HepG2 (cell line): ENCODE measurements at regions not wholly inside any gene's neighbourhood (a gene's known extent, or its start where the extent isn't known, plus 50 kb on each side); places are given as distances from the start of the nearest gene placed in this dataset.

Source experiments
- ATAC-seq: fragments of 200-7000 bp; cut with Tn5 transposase; 3 replicates; pipeline ENCODE4 v1.9.1; 2020; ENCODE audit warnings: mild to moderate bottlenecking, moderate library complexity
- BruUV-seq: library from RNA; stranded (reverse); fragments of 400-500 nt; replicated peaks from 2 replicates; lab custom pipeline; 2021; lab: Mats Ljungman, UMichigan
- CTCF ChIA-PET: fragments of 300-600 bp; formaldehyde crosslinking; extraction: SDS; loops from one replicate; lab custom pipeline; 2021; ENCODE audit warnings: low total read pairs, inconsistent platforms, low intra/inter-chr PET ratio; lab: Yijun Ruan, JAX
- POLR2A ChIA-PET: fragments of 350-600 bp; sonication (Branson Sonifier 250); formaldehyde crosslinking; loops from one replicate; lab custom pipeline; 2020; ENCODE audit warnings: antibody characterized with exemption, inconsistent platforms; lab: Yijun Ruan, JAX
- DNase-seq: peaks from one replicate; pipeline ENCODE4 v3.0.0-alpha.2; 2015; ENCODE audit warnings: low spot score
- FAIRE-seq: peaks from 3 replicates; lab custom pipeline; 2011; peaks lifted over from hg19 to GRCh38; lab: Jason Lieb, UNC
- H2AFZ ChIP-seq: one replicate; pipeline ENCODE4 v1.6.1; 2011; ENCODE audit warnings: low read length, inconsistent platforms
- H3K27ac ChIP-seq: fragments of 300-600 bp; 3 replicates; pipeline ENCODE4 v1.8.0; 2011; ENCODE audit warnings: mixed run types, mild to moderate bottlenecking, mixed read lengths, low read length, inconsistent platforms; ENCODE audit not compliant: insufficient read depth; ENCODE audit errors: extremely low read length
- H3K27me3 ChIP-seq, 2 experiments: fragments of 200-600 bp in 1 of 2; 2 replicates in 1 of 2; 3 replicates in 1 of 2; pipeline versions ENCODE4 v1.6.0 to v1.8.0; 2011; ENCODE audit warnings: low read length in 2 of 2, mild to moderate bottlenecking in 2 of 2, moderate library complexity in 2 of 2, inconsistent platforms in 1 of 2; ENCODE audit not compliant: insufficient read depth in 2 of 2, control insufficient read depth in 1 of 2
- H3K36me3 ChIP-seq, 2 experiments: fragments of 200-600 bp in 1 of 2; replicated peaks in 1 of 2; 2 replicates in 1 of 2; 3 replicates in 1 of 2; pipeline versions ENCODE4 v1.5.1 to v1.8.0; 2011; ENCODE audit warnings: low read length in 2 of 2, inconsistent platforms in 1 of 2; ENCODE audit not compliant: insufficient read depth in 2 of 2, control insufficient read depth in 1 of 2
- H3K4me1 ChIP-seq: 2 replicates; pipeline ENCODE4 v1.5.1; 2012; ENCODE audit warnings: low read length, inconsistent platforms; ENCODE audit not compliant: insufficient read depth
- H3K4me2 ChIP-seq: 2 replicates; pipeline ENCODE4 v1.6.0; 2011; ENCODE audit warnings: low read depth, low read length, inconsistent platforms
- H3K4me3 ChIP-seq, 3 experiments: fragments of 200-600 bp in 1 of 3; sonication (generic), shearing (Covaris generic) in 1 of 3; replicated peaks in 1 of 3; 2 replicates each; pipeline ENCODE4 v1.5.1; 2011 to 2016; ENCODE audit warnings: low read length in 3 of 3, inconsistent platforms in 2 of 3, low read depth in 2 of 3, mild to moderate bottlenecking in 2 of 3, control low read depth in 1 of 3, mixed read lengths in 1 of 3; ENCODE audit not compliant: insufficient read depth in 1 of 3
- H3K79me2 ChIP-seq: one replicate; pipeline ENCODE4 v1.6.1; 2011; ENCODE audit warnings: low read length, inconsistent platforms; ENCODE audit not compliant: insufficient read depth
- H3K9ac ChIP-seq: 2 replicates; pipeline ENCODE4 v1.6.0; 2011; ENCODE audit warnings: mild to moderate bottlenecking, low read depth, low read length, inconsistent platforms; ENCODE audit not compliant: insufficient read depth
- H3K9me3 ChIP-seq: 2 replicates; pipeline ENCODE4 v1.5.1; 2012; ENCODE audit warnings: mild to moderate bottlenecking, low read length
- H4K20me1 ChIP-seq: 2 replicates; pipeline ENCODE4 v1.6.0; 2011; ENCODE audit warnings: inconsistent platforms, mild to moderate bottlenecking, low read length, moderate library complexity; ENCODE audit not compliant: insufficient read depth
- CEBPB ChIP-seq: IDR thresholded peaks from 2 replicates; pipeline ENCODE4 v1.6.1; 2011; ENCODE audit warnings: low read depth, low read length, improper control_type of control experiment, borderline replicate concordance
- MYPOP ChIP-seq: sonication (generic); formaldehyde crosslinking; IDR thresholded peaks from 2 replicates; pipeline ENCODE4 v1.8.1; 2023; ENCODE audit warnings: mild to moderate bottlenecking, moderate library complexity, missing genetic modification reagents
- NFATC3 ChIP-seq: sonication (generic); formaldehyde crosslinking; IDR thresholded peaks from 2 replicates; pipeline ENCODE4 v1.5.1; 2020; ENCODE audit warnings: mild to moderate bottlenecking, missing genetic modification reagents
- NFIC ChIP-seq: IDR thresholded peaks from 2 replicates; pipeline ENCODE4 v1.6.1; 2012; ENCODE audit warnings: mild to moderate bottlenecking, low read length, inconsistent platforms
- REST ChIP-seq, 2 experiments: IDR thresholded peaks; 2 replicates each; pipeline ENCODE4 v1.6.1; 2011 to 2012; ENCODE audit warnings: low read length in 2 of 2, borderline replicate concordance in 1 of 2, low read depth in 1 of 2, mild to moderate bottlenecking in 1 of 2, moderate library complexity in 1 of 2
- YY1 ChIP-seq: IDR thresholded peaks from 2 replicates; pipeline ENCODE4 v1.6.1; 2011; ENCODE audit warnings: low read length, low read depth, moderate library complexity, mild to moderate bottlenecking; ENCODE audit not compliant: insufficient read depth, insufficient replicate concordance
- ZFY ChIP-seq: sonication (generic); formaldehyde crosslinking; IDR thresholded peaks from 2 replicates; pipeline ENCODE4 v1.4.0; 2020; ENCODE audit warnings: missing genetic modification reagents
- ZNF547 ChIP-seq: sonication (generic); formaldehyde crosslinking; IDR thresholded peaks from 2 replicates; pipeline ENCODE4 v1.5.1; 2020; ENCODE audit warnings: mild to moderate bottlenecking, missing genetic modification reagents
- ZSCAN20 ChIP-seq: sonication (generic); formaldehyde crosslinking; IDR thresholded peaks from 2 replicates; pipeline ENCODE4 v1.4.0; 2020; ENCODE audit warnings: missing genetic modification reagents, mild to moderate bottlenecking, borderline replicate concordance
- ZSCAN9 ChIP-seq: IDR thresholded peaks from 2 replicates; pipeline ENCODE4 v1.6.1; 2016; ENCODE audit warnings: borderline replicate concordance
- WGBS: methylation state at CpG from one replicate; pipeline ENCODE4 v1.1.6; 2017; ENCODE audit warnings: low lambda C conversion rate; 5-methylcytosine and 5-hydroxymethylcytosine counted together
- in situ Hi-C: cut with HindIII; loops from 2 replicates; pipeline ENCODE4 v1.10.0; 2017; ENCODE audit warnings: low pct_unique_long_range_greater_than_20kb; ENCODE audit not compliant: extremely low pct_ligation_motif_present
- intact Hi-C: fragments of 100-400 bp; cut with micrococcal nuclease; formaldehyde crosslinking; loops from one replicate; pipeline ENCODE4 v1.10.0; 2022; ENCODE audit not compliant: unreplicated experiment

- BruUV-seq: no TSS peak
- POLR2A ChIA-PET: no interaction called here
- Histone ChIP-seq H4K20me1 (no peaks in the 10 kb centered on the region), H3K36me3 (no peaks in the 10 kb centered on the region), H3K9me3 (no peaks in the 10 kb centered on the region), H3K9ac (no peak overlapping the region), H3K4me3 (no peak overlapping the region), H3K79me2 (no peaks in the 10 kb centered on the region), H3K4me2 (no peak overlapping the region), H2AFZ (no peak overlapping the region), H3K27me3 (no peaks in the 10 kb centered on the region), H3K27ac (no peak overlapping the region), H3K4me1 (no peaks in the 10 kb centered on the region)
- intact Hi-C loops (no loop called here), in situ Hi-C loops (no loop called here)
- WGBS: 83% methylated on average over 1 of the region's 9 CpGs
- DNase-seq (no peak), FAIRE-seq (no peak), ATAC-seq (no peak)
- CTCF ChIA-PET: no interaction called here
- TF ChIP-seq ZFY: no peak
- TF ChIP-seq ZSCAN20: no peak
- TF ChIP-seq NFATC3: no peak
- no peak for TF ChIP-seq NFIC
- TF ChIP-seq YY1: no peak
These were observed 100.7 kb downstream of the EFNB1 start for GRCh38 chrX:68929332-68930150.

- intact Hi-C loops: no loop called here
These were observed 99.6 kb downstream of the EFNB1 start for GRCh38 chrX:68928401-68928800.

More at GRCh38 chrX:68928401-68928800, 99.6 kb downstream of the EFNB1 start:
- no peak overlapping the region for H3K9ac ChIP-seq
- in situ Hi-C loops: no loop called here
- no peak for FAIRE-seq
- TF ChIP-seq CEBPB (no peak), ZSCAN9 (CRISPR knock-in tag) (no peak), REST (IDR thresholded peaks at IDR 0.05; ENCODE audit: borderline replicate concordance in 1 of 2, low read depth in 1 of 2, low read length in 2 of 2) (no peak), ZNF547 (CRISPR knock-in tag) (no peak), MYPOP (CRISPR knock-in tag) (no peak)
- TF ChIP-seq, all 625 proteins: peak for 0
- ChIA-PET POLR2A (no interaction called here), CTCF (no interaction called here)
- Histone ChIP-seq H3K27me3 (no peaks in the 10 kb centered on the region), H3K36me3 (no peaks in the 10 kb centered on the region), H3K27ac (no peak overlapping the region), H3K4me1 (no peaks in the 10 kb centered on the region), H3K9me3 (no peaks in the 10 kb centered on the region), H4K20me1 (no peaks in the 10 kb centered on the region), H3K79me2 (no peaks in the 10 kb centered on the region), H3K4me3 (no peak overlapping the region), H3K4me2 (no peak overlapping the region), H2AFZ (no peak overlapping the region)
- WGBS: 60% methylated on average over 7 of the region's 7 CpGs
- DNase-seq (no peak), ATAC-seq (no peak)
- no TSS peak for BruUV-seq
